Tibial nerve (tissue), 4 donors: ENCODE measurements at regions not wholly inside any gene's neighbourhood (a gene's known extent, or its start where the extent isn't known, plus 50 kb on each side); places are given as distances from the start of the nearest gene placed in this dataset.

Experiments used
- EP300 ChIP-seq, 2 donors: sonication (generic); formaldehyde crosslinking; IDR thresholded peaks; one replicate each; pipeline ENCODE4 v1.6.1; 2017; ENCODE audit warnings: antibody characterized with exemption in 2 of 2, mild to moderate bottlenecking in 1 of 2
- POLR2A ChIP-seq, 2 donors: fragments of 450-650 bp; IDR thresholded peaks; one replicate each; pipeline ENCODE4 v1.6.1; 2017; ENCODE audit warnings: antibody characterized with exemption in 2 of 2, mild to moderate bottlenecking in 2 of 2, moderate library complexity in 2 of 2
- TF ChIP-seq, protein P1 (sequence below), 5 experiments: fragments of 200-600 bp in 3 of 5; fragments of 450-650 bp in 2 of 5; sonication (generic) in 3 of 5; IDR thresholded peaks; one replicate each; pipeline ENCODE4 v1.5.1; 2016 to 2019; ENCODE audit warnings: antibody characterized with exemption in 5 of 5, mild to moderate bottlenecking in 3 of 5, moderate library complexity in 2 of 5

GRCh38 chr16:26909623-26910022 lies 157.1 kb upstream of the C16orf82 start:
- TF ChIP-seq, protein P1, sequence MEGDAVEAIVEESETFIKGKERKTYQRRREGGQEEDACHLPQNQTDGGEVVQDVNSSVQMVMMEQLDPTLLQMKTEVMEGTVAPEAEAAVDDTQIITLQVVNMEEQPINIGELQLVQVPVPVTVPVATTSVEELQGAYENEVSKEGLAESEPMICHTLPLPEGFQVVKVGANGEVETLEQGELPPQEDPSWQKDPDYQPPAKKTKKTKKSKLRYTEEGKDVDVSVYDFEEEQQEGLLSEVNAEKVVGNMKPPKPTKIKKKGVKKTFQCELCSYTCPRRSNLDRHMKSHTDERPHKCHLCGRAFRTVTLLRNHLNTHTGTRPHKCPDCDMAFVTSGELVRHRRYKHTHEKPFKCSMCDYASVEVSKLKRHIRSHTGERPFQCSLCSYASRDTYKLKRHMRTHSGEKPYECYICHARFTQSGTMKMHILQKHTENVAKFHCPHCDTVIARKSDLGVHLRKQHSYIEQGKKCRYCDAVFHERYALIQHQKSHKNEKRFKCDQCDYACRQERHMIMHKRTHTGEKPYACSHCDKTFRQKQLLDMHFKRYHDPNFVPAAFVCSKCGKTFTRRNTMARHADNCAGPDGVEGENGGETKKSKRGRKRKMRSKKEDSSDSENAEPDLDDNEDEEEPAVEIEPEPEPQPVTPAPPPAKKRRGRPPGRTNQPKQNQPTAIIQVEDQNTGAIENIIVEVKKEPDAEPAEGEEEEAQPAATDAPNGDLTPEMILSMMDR (IDR thresholded peaks at IDR 0.05) = no peak
- no peak for TF ChIP-seq POLR2A (IDR thresholded peaks at IDR 0.05)
- no peak for TF ChIP-seq EP300 (IDR thresholded peaks at IDR 0.05)
